ENCODE measurements at regions not wholly inside any gene's neighbourhood (a gene's known extent, or its start where the extent isn't known, plus 50 kb on each side); places are given as distances from the start of the nearest gene placed in this dataset.
"Not testable (repeated sequence)": the region's sequence is repeated elsewhere in the genome, so short reads cannot be mapped to it uniquely, and the experiment has no call there.

DNA sequence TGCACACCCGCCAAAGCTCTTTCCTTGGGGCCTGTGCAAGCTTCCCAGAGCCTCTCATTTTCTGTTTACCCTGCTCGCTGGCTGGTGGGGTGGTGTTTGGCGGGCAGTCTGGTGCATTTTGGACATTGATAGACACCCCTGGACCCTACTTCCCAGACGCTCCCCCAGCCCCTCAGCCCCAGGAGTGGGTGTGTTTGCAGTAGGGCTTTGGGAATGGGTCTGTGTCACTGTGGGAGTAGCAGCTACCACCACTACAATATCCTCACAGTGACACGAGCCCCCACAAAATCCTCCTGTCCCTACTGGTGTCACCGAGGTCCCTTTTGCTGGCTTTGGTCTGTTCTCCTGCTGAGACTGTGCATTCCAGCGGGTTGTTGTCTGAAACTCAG, 371.3 kb downstream of the TMEM121 start:
- DNase-seq = no peak

DNA sequence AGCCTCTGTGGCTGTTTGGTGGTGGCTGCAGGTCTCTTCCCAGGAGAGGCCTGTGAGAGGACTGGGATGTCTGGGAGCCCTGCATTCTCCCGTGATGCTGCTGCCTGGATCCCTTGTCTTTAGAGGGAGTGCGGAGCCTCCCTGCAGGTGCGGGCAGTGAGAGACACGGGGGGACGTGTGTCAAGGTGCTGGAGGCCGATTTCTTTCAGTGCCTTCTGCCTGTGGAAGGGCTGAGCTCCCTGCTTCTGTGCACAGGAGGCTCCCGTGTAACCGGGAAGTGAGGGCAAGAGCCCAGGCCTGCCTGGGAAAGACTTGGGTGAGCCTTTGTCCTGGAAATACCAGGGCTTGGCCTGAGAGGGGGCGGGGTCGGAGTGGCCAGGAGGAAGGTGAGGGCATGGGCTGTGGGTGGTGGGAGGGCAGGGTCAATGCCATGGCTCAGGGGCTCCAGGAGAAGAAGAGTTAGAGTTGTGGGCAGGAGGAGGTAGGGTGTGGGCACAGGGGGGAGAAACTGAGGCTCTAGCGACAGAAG, 372.2 kb downstream of the TMEM121 start:
- no peak for DNase-seq

DNA sequence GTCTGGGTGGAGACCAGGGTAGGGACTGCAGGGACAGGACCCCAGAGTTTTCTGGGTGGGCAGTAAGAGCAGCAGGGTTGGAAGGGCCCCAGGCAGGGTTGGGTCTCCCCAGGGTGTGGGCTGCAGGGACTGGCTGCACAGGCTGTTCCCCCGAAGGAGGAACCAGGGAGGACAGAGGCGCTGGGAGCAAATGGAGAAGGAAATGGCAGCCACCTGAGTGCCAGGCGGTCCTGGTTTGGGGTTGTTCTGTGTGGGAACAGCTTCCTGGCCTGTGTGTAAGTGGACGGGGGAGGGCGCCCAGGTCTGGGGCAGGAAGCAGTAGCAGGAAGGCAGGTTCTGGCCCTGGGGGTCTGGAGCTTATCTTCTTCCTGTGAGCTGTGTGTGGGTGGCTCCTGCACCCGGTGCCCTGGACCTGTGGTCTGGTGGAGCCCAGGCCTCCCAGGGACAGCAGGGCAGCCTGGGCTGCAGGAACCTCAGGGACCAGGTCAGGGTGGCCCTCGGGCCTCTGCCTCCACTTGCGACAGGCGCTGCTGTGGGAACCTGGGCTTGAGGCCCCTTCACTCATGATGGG, 372.8 kb downstream of the TMEM121 start:
- peak; percentile 97 for DNase-seq

DNA sequence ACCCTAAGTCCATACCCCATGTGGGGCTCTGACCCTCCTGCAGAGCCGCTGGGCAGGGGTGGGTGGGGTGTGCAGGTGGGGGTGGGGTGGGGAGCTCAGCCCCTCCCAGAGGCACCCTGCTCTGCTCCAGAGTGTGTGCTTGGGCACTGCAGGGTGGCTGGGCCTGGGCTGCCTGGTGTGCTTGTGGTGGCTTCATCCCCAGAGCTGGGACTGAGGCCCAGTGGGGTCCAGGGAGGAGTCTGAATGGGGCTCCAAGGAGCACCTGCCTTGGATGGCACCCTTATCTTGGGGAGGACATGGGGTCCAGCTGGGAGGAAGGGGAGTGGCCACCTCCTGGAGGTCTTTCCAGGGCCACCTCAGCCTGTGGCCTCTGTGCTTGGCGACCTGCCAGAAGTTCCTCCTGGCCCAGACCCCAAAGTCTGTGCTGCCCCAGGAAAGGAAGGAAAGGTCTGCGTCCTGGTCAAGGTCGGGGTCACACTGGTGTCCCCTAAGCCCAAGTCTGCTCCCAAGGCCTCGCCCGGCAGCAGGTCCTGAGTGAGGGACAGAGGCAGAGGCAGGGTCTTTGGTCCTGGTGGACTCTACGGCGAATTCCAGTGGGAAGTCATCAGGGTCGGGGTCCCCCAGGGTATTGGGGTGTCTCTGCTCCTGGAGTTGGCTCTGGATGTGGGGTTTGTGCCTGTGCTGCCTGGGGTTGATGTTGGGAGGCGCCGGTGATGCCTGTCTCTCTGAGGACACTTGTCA, 373.4 kb downstream of the TMEM121 start:
- no peak for DNase-seq

DNA sequence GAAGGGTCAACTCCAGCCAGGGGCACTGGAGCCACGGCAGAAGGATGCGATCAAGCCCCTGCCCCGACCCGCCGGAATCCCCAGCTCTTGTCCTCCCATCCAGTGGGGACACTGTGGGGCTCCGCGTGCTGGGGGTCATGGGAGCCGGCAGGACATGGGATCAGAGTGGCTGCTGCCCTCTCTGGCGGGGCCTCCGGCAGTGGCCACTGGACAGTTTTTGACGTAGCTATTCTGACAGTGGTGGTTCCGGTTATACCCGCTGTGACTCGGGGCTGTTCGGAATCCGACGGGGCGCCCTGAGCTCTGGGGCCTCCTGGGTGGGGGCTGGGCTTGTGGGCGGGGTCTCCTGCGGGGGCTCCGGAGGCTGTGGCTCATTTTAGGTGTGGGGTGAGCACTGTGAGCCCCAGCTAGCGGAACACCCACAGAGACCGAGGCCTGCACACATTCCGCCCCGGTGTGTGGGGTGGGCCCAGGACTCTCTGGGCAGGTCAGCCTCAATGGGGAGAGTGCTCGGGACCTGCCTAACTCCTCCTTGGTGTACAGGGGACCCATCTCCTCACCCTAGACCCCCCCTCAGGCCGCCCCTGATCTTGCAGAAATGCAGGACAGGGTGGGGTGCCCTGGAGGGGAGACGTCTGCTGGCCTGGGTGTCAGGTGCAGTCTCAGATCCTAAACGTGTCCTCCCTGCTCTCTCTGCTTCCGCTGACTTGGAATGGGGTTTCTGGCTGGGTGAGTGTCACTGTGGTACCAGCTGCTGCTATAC, 374.2 kb downstream of the TMEM121 start:
- no peak for DNase-seq

DNA sequence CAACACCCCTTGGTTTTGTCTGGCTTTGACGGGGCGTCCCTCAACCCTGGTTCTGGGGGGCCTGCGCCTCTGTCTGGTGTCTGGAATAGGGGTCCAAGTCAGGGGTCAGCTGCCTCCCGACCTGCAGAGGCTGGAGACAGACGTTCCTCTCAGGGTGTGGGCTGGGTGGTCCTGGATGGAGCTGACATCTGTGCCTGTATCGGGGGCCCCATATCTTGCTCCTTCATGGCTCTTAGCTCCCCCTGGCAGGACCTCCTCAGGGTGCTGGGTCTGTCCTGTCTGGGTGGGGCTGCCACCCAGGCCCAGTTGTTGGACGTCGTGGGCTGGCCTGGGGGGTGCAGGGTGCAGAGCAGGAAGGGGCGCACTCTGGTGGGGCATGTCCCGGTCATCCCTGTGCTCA, 374.8 kb downstream of the TMEM121 start:
- DNase-seq = no peak

DNA sequence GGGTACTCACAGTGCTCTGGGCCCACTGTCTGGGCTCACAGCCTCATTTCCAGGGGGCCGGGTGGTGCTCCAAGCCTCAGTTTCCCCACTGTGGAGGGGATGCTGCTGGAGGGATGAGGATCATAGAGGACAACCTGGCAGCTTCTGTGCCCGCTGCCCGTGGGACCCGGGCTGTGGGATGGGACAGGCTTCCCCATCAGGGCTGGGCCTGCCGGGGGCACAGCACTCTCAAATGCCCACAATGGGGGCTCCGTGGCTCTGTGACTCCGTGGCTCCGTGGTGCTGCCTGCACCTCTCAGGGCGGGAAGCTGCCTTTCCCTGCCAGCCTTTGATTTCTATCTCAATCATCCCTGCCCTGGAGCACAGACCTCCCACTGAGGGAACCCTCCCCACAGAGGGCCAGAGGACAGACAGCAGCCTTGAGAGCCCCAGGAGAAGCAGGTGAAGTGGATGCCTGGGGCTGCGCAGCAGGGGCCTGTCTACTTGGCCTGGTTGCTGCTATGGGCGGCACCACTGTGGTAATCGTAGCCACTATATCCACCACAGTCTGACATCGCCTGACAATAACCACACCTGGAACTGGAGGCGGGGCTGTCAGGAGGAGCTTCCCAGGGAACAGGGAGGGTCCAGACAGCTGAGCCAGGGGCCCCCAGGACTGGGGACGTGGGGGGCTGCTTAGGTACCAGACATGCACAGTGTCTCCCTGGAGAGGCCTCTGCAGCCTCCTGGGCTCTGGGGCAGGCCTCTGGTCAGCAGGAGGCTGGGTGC, 375.9 kb downstream of the TMEM121 start:
- DNase-seq = no peak

DNA sequence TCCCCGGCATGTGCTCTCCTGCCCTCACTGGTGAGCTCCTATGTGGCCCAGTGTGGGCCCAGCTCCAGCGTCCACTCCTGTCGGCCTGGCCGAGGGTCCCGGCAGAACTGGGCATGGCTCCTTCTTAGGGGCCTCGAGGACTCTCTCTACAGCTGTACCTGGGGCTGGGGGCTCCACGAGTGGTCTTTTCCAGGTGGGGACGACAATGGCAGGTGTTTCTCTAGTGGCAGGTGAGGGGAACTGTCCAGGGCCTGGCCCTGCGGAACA, 376.4 kb downstream of the TMEM121 start:
- not testable (repeated sequence) for DNase-seq

DNA sequence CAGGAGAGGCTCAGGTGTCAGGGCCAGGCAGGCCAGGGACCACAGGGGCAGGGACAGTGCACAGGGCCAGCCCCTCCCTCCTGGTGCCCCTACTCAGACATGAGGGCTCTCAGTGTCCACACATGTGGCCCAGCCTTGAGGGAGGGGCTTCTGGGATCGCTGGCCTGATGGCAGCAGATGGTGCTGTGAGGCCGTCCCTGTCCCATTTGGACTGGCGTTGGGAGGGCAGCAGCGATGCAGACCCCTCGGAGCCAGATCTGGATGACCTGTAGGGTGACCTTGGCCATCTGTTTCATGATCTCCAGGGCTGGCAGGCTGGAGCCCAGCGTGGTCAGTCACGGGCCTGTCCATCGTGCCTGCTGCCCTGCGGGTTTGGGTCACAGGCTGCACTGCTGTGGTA, 377.6 kb downstream of the TMEM121 start:
- DNase-seq = no peak

DNA sequence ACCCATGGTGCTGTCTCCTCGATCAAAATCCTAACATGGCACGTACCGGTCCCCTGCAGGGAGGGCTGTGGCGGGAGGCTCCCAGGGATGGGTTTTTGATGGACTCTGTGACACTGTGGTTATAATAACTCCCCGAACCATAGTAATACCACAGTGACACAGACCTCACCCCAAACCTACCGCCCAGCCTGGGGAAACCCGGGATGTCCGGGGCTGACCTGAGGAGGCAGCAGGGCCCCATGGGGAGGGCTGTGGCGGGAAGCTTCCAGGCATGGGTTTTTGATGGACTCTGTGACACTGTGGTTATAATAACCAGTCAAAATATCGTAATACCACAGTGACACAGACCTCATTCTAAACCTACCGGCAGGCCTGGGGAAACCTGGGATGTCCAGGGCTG, 378.0 kb downstream of the TMEM121 start:
- no peak for DNase-seq

DNA sequence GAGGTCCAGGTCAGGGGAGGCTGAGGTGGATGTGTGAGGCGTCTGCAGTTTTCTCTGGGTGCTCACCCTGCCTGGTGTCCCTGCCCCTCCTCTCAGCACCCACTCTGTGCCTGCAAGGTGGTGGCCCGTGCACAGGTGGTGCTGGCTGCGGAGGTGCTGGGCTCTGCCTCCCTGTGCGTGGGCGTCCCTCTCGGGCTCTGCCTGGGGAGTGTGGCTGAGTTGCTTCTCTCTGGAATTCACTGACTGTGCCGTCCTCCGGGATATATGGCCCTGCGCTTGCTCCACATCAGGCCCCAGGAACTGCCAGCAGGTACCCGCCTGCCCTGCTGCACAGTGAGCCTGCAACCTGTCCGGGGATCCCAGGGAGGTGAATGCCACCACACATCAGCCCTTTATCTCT, 379.1 kb downstream of the TMEM121 start:
- no peak for DNase-seq

DNA sequence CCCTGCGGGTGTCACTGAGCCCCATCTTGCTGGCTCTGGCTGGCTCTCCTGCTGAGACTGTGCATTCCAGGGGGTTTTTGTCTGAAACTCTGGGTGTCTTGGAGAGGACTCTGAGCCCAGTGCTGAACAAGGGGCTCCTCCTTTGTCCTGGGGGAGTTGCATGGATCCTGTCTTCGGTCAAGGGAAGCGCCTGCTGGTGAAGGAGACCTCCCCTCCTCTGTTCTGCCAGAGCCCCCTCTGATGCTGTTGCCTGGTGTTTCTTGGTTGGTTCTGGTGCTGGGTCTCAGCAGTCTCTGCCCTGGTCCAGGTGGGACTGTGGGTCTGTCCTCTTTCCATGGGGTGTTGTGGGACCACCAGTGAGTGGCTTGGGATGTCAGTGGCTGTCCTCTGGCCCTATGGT, 380.9 kb downstream of the TMEM121 start:
- no peak for DNase-seq

DNA sequence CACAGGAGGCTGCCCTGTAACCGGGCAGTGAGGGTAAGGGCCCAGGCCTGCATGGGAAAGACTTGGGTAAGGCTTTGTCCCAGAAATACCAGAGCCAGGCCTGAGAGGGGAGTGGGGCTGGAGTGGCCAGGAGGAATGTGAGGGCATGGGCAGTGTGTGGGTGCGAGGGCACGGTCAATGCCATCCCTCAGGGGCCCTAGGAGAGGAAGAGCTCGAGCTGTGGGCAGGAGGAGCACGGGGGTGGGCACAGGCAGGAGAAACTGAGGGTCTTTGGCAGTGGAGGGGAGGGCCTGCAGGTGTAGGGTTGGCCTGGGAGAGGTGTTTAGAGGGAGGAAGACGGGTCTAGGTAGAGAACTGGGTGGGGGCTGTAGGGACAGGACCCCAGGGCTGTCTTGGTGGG, 381.6 kb downstream of the TMEM121 start:
- no peak for DNase-seq

DNA sequence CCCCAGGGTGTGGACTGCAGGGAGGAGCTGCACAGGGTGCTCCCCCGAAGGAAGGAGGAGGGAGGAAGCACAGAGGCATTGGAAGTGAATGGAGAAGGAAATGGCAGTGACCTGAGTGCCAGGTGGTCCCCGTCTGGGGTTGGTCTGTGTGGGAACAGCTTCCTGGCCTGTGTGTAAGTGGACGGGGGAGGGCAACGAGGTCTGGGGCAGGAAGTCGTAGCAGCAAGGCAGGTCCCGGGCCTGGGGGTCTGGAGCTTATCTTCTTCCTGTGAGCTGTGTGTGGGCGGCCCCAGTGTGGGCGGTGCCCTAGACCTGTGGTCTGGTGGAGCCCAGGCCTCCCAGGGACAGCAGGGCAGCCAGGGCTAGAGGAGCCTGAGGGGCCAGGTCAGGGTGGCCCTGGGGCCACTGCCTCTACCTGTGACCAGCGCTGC, 382.1 kb downstream of the TMEM121 start:
- peak; percentile 91 for DNase-seq

DNA sequence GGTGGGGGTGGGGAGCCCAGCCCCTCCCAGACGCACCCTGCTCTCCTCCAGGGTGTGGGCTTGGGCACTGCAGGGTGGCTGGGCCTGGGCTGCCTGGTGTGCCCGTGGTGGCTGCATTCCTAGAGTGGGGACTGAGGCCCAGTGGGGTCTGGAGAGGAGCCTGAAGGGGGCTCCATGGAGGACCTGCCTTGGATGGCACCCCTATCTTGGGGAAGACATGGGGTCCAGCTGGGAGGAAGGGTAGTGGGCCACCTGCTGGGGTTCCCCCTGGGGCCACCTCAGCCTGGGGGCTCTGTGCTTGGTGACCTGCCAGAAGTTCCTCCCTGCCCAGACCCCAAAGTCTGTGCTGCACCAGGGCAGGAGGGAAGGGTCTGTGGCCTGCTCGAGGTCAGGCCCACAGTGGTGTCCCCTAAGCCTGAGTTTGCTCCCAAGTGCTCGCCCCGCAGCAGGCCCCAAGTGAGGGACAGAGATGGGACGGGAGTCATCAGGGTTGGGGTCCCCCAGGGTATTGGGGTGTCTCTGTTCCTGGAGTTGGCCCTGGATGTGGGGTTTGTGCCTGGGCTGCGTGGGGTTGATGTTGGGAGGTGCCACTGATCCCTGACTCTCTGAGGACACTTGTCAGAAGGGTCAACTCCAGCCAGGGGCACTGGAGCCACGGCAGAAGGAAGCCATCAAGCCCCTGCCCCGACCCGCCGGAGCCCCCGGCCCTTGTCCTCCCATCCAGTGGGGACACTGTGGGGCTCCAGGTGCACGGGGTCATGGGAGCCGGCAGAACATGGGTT, 382.9 kb downstream of the TMEM121 start:
- no peak for DNase-seq

DNA sequence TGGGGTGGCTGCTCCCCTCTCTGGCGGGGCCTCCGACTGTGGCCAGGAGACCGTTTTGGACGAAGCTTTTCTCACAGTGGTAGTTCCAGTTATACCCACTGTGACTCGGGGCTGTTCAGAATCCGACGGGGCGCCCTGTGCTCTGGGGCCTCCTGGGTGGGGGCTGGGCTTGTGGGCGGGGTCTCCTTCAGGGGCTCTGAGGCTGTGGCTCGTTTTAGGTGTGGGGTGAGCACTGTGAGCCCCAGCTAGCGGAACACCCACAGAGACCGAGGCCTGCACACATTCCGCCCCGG, 383.4 kb downstream of the TMEM121 start:
- not testable (repeated sequence) for DNase-seq

DNA sequence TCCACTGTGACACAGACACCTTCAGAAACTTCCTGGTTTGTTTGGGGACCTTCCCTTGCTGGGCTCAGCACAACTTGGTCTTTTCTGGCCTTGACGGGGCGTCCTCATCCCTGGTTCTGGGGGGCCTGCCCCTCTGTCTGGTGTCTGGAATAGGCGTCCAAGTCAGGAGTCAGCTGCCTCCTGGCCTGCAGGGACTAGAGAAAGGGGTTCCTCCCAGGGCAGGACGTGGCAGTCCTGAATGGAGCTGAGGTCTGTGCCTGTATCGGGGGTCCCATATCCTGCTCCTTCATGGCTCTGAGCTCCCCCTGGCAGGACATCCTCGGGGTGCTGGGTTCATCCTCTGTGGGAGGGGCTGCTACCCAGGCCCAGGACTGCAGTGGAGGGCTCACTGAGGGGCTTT, 384.0 kb downstream of the TMEM121 start:
- no peak for DNase-seq

DNA sequence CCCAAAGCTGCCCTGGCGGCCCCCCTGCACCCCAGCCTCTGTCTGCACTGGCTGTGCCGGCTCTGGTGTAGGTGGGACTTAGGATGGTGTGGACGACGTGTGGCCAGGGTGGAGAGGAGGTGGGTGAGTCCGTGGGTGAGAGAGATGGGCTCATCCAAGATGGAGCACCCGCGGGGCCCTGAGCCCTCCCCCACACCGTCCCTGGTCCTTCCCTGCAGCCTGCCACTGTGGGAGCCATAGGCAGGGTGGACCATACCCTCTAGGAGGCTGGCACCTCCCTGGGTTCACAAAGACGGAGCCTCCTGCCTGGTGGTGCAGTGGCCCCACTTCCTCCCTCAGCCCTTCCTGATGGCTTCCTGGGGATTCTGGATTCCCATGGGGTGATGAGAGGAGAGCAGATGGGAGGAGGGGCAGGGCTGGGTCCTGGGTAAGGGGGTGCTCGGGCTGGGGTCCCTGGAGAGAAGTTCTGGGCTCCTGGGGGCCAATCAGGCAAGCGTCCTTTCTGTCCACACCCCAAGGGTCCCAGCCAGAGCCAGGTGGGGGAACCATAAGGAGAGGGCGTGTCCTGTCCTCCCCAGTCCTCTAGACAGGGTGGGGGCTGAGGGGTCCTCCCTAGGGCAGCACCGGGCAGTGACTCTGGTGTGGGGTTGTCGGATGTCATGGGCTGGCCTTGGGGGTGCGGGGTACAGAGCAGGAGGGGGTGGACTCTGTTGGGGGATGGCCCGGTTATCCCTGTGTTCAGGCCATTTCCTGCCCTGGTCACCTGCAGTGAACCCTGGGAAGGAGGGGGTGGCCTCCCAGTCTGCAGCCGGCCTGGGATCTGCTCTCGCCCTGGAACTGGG, 384.8 kb downstream of the TMEM121 start:
- no peak for DNase-seq

DNA sequence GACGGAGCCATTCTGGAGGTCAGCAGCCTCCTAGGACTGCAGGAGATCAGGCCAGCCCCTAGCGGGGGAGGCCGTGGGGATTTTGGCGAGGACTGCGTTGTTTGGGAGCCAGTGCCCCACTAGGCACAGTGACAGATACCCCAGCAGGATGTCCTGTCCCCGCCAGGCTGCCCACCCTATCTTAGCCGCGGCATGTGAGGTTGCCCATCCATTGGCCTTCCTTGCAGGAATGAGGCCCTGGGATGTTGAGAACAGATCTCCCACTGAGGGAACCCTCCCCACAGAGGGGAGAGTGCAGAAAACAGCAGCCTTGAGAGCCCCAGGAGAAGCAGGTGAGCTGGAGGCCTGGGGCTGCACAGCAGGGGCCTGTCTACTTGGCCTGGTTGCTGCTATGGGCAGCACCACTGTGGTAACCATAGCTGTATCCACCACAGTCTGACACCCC, 385.5 kb downstream of the TMEM121 start:
- not testable (repeated sequence) for DNase-seq

DNA sequence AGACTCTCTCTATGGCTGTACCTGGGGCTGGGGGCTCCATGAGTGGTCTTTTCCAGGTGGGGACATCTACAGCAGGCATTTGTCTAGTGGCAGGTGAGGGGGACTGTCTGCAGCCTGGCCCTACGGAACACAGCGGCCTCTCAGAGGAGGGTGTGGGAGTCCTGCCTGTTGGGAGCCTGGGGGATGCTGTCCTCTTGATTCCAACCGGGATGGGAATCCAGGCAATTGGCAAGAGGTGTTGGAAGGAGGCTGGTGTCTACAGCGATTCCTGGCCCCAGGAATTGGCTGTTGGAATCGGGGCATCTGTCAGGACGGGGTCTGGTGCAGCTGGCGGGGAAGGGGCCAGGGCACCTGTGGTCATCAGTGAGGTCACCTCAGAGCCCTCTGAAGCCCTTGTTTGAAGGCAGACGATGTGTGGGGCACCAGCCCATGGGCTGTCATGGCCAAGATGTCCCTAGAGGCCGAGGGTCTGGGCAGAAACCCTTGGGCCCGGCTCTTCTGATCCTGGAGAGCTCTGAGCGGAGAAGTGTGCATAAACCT, 386.3 kb downstream of the TMEM121 start:
- no peak for DNase-seq

DNA sequence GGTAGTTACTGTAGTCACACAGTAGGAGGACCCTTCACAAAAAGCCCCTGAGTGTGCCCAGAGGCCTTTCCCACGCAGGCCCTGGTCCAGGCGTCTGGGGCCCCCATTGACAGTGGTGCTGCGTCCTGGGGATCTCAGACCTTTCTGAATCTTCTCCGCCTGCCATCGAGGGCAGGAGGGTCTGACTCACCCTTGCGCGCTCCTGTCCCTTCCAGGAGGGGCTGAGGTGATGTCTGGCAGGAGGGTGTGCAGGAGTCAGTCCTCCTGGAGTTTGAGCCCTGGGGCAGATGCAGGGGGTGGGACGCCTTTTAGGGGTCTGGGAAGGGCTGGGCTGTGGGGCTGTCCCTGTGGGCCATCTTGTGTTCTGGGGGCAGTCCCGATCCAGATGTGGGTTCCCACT, 386.8 kb downstream of the TMEM121 start:
- no peak for DNase-seq

DNA sequence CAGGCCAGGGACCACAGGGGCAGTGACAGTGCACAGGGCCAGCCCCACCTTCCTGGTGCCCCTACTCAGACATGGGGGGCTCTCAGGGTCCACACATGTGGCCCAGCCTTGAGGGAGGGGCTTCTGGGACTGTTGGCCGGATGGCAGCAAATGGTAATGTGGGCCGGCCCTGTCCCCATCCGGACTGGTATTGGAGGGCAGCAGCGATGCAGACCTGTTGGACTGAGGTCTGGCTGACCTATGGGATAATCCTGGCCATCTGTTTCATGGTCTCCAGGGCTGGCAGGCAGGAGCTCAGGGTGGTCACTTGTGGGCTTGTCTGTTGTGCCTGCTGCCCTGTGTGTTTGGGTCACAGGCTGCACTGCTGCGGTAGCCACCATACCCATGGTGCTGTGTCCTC, 387.5 kb downstream of the TMEM121 start:
- DNase-seq = no peak
